ENCODE measurements at regions not wholly inside any gene's neighbourhood (a gene's known extent, or its start where the extent isn't known, plus 50 kb on each side); places are given as distances from the start of the nearest gene placed in this dataset.

- CTCF ChIA-PET = interaction anchor here (1.2 kb wide), 1 partner anchor 48 kb away, joined by 4 read pairs; no protein-coding TSS in a partner anchor
- no peaks in the 10 kb centered on the region for H3K36me3 ChIP-seq (replicated peaks in 1 of 2; ENCODE audit: control extremely low read depth in 1 of 2, control insufficient read depth in 1 of 2, extremely low read depth in 1 of 2, insufficient read depth in 2 of 2, low read length in 1 of 2)
- no peaks in the 10 kb centered on the region for H3K4me1 ChIP-seq (ENCODE audit: control insufficient read depth in 2 of 2, insufficient read depth in 2 of 2, low read length in 2 of 2)
- H3K9ac ChIP-seq (ENCODE audit: low read length) = no peak overlapping the region
- H3K4me2 ChIP-seq (replicated peaks; ENCODE audit: low read depth, low read length, poor library complexity, severe bottlenecking) = no peak overlapping the region
- no peak overlapping the region for H2AFZ ChIP-seq (ENCODE audit: insufficient read depth, low read depth, low read length, poor library complexity, severe bottlenecking)
- peaks cover 12% of the 10 kb centered on the region for H3K9me3 Mint-ChIP-seq (ENCODE audit: insufficient read depth)
- WGBS (ENCODE audit: insufficient coverage) = 93% methylated on average over 1 of the region's 2 CpGs
- H3K27me3 Mint-ChIP-seq = peaks cover 4% of the 10 kb centered on the region
- no peaks in the 10 kb centered on the region for H3K27me3 ChIP-seq (replicated peaks in 1 of 4; ENCODE audit: control extremely low read depth in 1 of 4, control insufficient read depth in 3 of 4, insufficient read depth in 4 of 4, low read length in 3 of 4)
- no peak overlapping the region for H3K4me3 ChIP-seq (ENCODE audit: control extremely low read depth in 1 of 5, extremely low read depth in 1 of 5, insufficient read depth in 1 of 5, low read depth in 2 of 5, low read length in 4 of 5)
- no peaks in the 10 kb centered on the region for H3K79me2 ChIP-seq (ENCODE audit: control insufficient read depth, insufficient read depth, low read length)
- intact Hi-C loops (cut with micrococcal nuclease) = no loop called here
- H3K9me3 ChIP-seq (ENCODE audit: control extremely low read depth in 1 of 3, control insufficient read depth in 2 of 3, insufficient read depth in 1 of 3, low read length in 2 of 3) = peaks cover under 1 to 10% (median 3%) of the 10 kb centered on the region in 3 donors
- H3K27ac Mint-ChIP-seq = no peak overlapping the region
- DNase-seq (no peak), ATAC-seq (ENCODE audit: low read depth) (no peak)
- no peak for TF ChIP-seq CTCF (IDR thresholded peaks at IDR 0.05)
- no peak for TF ChIP-seq EZH2 (IDR thresholded peaks at IDR 0.05; ENCODE audit: borderline replicate concordance, insufficient read depth, low read depth, low read length, poor library complexity, severe bottlenecking)
- H4K20me1 ChIP-seq (ENCODE audit: control insufficient read depth, insufficient read depth, low read length, poor library complexity, severe bottlenecking) = no peaks in the 10 kb centered on the region
- H3K27ac ChIP-seq (ENCODE audit: low read length in 2 of 2) = no peak overlapping the region
- H3K4me1 Mint-ChIP-seq = no peaks in the 10 kb centered on the region
- H3K4me3 Mint-ChIP-seq = no peak overlapping the region
- POLR2A ChIA-PET = no interaction called here
Measured at GRCh38 chr12:68089101-68089500, 70.4 kb downstream of the IFNG start.

- Mint-ChIP-seq H3K27ac (no peak overlapping the region), H3K27me3 (peaks cover 4% of the 10 kb centered on the region), H3K4me1 (no peaks in the 10 kb centered on the region), H3K9me3 (ENCODE audit: insufficient read depth) (peaks cover 12% of the 10 kb centered on the region), H3K4me3 (no peak overlapping the region)
- DNase-seq (no peak), ATAC-seq (ENCODE audit: low read depth) (no peak)
- Histone ChIP-seq H3K27me3 (replicated peaks in 1 of 4; ENCODE audit: control extremely low read depth in 1 of 4, control insufficient read depth in 3 of 4, insufficient read depth in 4 of 4, low read length in 3 of 4) (no peaks in the 10 kb centered on the region), H3K36me3 (replicated peaks in 1 of 2; ENCODE audit: control extremely low read depth in 1 of 2, control insufficient read depth in 1 of 2, extremely low read depth in 1 of 2, insufficient read depth in 2 of 2, low read length in 1 of 2) (no peaks in the 10 kb centered on the region), H3K4me1 (ENCODE audit: control insufficient read depth in 2 of 2, insufficient read depth in 2 of 2, low read length in 2 of 2) (no peaks in the 10 kb centered on the region), H3K27ac (ENCODE audit: low read length in 2 of 2) (no peak overlapping the region), H4K20me1 (ENCODE audit: control insufficient read depth, insufficient read depth, low read length, poor library complexity, severe bottlenecking) (no peaks in the 10 kb centered on the region), H3K9me3 (ENCODE audit: control extremely low read depth in 1 of 3, control insufficient read depth in 2 of 3, insufficient read depth in 1 of 3, low read length in 2 of 3) (peaks cover 1 to 23% (median 16%) of the 10 kb centered on the region in 3 donors), H3K4me3 (ENCODE audit: control extremely low read depth in 1 of 5, extremely low read depth in 1 of 5, insufficient read depth in 1 of 5, low read depth in 2 of 5, low read length in 4 of 5) (no peak overlapping the region), H3K4me2 (replicated peaks; ENCODE audit: low read depth, low read length, poor library complexity, severe bottlenecking) (no peak overlapping the region), H3K9ac (ENCODE audit: low read length) (no peak overlapping the region), H3K79me2 (ENCODE audit: control insufficient read depth, insufficient read depth, low read length) (no peaks in the 10 kb centered on the region), H2AFZ (ENCODE audit: insufficient read depth, low read depth, low read length, poor library complexity, severe bottlenecking) (no peak overlapping the region)
- CTCF ChIA-PET = no interaction called here
- intact Hi-C loops (cut with micrococcal nuclease) = no loop called here
- WGBS (ENCODE audit: insufficient coverage) = 85% methylated on average over 1 of the region's 3 CpGs
- no peak for TF ChIP-seq EZH2 (IDR thresholded peaks at IDR 0.05; ENCODE audit: borderline replicate concordance, insufficient read depth, low read depth, low read length, poor library complexity, severe bottlenecking)
- TF ChIP-seq CTCF (IDR thresholded peaks at IDR 0.05) = no peak
- POLR2A ChIA-PET = no interaction called here
Measured at GRCh38 chr12:68086019-68086603, 73.4 kb downstream of the IFNG start.
